Mesodermal cell (in vitro differentiated cells): ENCODE measurements at regions not wholly inside any gene's neighbourhood (a gene's known extent, or its start where the extent isn't known, plus 50 kb on each side); places are given as distances from the start of the nearest gene placed in this dataset.

ENCODE experiments used
- H3K27ac ChIP-seq: 2 replicates; pipeline ENCODE4 v1.7.0; 2013; ENCODE audit warnings: mild to moderate bottlenecking, low read depth, low read length, moderate library complexity; ENCODE audit not compliant: severe bottlenecking
- H3K36me3 ChIP-seq: 2 replicates; pipeline ENCODE4 v1.7.1; 2013; ENCODE audit warnings: mild to moderate bottlenecking, low read length, moderate library complexity; ENCODE audit not compliant: control insufficient read depth, insufficient read depth
- H3K4me1 ChIP-seq: one replicate; pipeline ENCODE4 v1.7.1; 2013; ENCODE audit warnings: mild to moderate bottlenecking, low read length; ENCODE audit not compliant: insufficient read depth, control insufficient read depth, poor library complexity, severe bottlenecking
- H3K4me3 ChIP-seq: 2 replicates; pipeline ENCODE4 v1.7.0; 2013; ENCODE audit warnings: low read length, control low read depth, mild to moderate bottlenecking; ENCODE audit not compliant: insufficient read depth, poor library complexity, severe bottlenecking; ENCODE audit errors: extremely low read depth
- H3K9me3 ChIP-seq: 2 replicates; pipeline ENCODE4 v1.7.1; 2013; ENCODE audit warnings: mild to moderate bottlenecking, low read length, moderate library complexity; ENCODE audit not compliant: control insufficient read depth
- WGBS, 2 experiments: methylation state at CpG; one replicate each; pipeline ENCODE4 v1.1.5; 2013; ENCODE audit warnings: missing lambda C conversion rate in 2 of 2; ENCODE audit not compliant: insufficient coverage in 2 of 2; 5-methylcytosine and 5-hydroxymethylcytosine counted together

- H3K9me3 ChIP-seq, result no peaks in the 10 kb centered on the region
- 91 to 100% methylated on average over 2 of the region's 2 CpGs for WGBS, 2 experiments
- no peak overlapping the region for H3K4me3 ChIP-seq
Measured at GRCh38 chr20:40545478-40545877, 143.6 kb downstream of the MAFB start.

DNA sequence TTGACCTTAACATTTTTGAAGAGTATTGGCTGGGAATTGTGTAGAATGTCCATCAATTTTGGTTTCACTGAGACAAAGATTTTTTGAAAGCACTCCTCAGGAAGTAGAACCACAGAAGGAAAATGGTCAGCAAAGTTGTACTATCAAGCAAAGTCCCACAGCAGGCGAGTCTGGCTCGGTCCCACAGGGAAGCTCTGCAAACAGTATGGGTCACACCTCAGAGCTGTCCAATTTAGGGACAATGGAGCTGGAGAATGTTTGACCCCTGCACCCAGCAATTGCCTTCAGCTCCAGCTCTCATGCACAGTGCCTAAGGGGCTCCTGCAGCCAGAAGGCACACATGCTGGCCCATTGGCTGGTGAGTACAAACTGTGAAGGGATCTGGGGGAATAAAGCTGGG, 147.0 kb downstream of the MAFB start:
- Histone ChIP-seq H3K27ac (no peak overlapping the region), H3K9me3 (no peaks in the 10 kb centered on the region), H3K4me1 (no peaks in the 10 kb centered on the region), H3K36me3 (no peaks in the 10 kb centered on the region), H3K4me3 (no peak overlapping the region)
- 80 to 100% methylated on average over 2 of the region's 2 CpGs for WGBS, 2 experiments

More at GRCh38 chr20:40545478-40545877, 143.6 kb downstream of the MAFB start:
- Histone ChIP-seq H3K27ac (no peak overlapping the region), H3K36me3 (no peaks in the 10 kb centered on the region), H3K4me1 (no peaks in the 10 kb centered on the region)

GRCh38 chr20:40540166-40540565, 148.9 kb downstream of the MAFB start:
- Histone ChIP-seq H3K4me3 (no peak overlapping the region), H3K36me3 (no peaks in the 10 kb centered on the region), H3K27ac (no peak overlapping the region), H3K4me1 (no peaks in the 10 kb centered on the region), H3K9me3 (no peaks in the 10 kb centered on the region)
- 75% methylated on average over 1 of the region's 2 CpGs; no CpG with 5 or more reads in 1 of the 2 experiments for WGBS, 2 experiments

DNA sequence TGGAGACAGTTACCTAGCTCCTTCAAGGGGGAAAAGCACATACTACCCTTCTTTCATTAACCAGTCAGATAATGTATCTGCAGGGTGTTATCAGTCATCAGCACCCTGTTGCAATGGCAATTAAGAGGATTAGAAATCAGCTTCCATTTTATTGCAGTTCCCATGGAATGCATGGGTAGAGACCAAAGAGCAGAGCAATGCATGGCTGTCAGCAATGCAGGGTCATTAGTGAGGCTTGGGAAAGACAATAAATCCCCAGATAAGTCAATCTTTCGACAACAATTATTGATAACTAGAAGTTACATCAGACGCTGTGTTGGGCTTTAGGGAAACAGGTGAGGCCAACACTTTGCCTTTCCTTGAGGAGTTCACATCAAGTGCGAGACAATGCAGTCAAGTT, 150.9 kb downstream of the MAFB start:
- Histone ChIP-seq H3K27ac (no peak overlapping the region), H3K36me3 (no peaks in the 10 kb centered on the region), H3K4me1 (no peaks in the 10 kb centered on the region), H3K9me3 (no peaks in the 10 kb centered on the region), H3K4me3 (no peak overlapping the region)
- 91% methylated on average over 2 to 3 of the region's 3 CpGs for WGBS, 2 experiments

DNA sequence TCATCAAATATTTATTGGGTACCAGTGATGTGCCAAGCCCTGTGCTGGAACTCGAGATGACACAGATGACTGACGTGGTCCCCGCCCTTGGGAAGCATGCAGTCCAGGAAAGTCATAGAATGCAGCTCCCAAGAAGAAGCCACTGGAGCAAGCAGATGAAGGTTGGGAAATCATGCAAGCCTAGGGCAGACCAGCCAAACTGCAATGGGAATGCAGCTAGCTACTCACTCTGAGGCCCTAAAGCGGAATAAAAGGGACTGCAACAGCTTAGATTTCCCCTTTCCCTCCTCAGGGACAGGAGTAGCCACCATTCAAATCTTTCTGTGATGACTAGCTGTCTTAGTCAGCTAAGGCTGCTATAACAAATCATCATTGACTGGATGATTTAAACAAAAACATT, 152.2 kb downstream of the MAFB start:
- H3K4me3 ChIP-seq, result no peak overlapping the region
- H3K36me3 ChIP-seq, result no peaks in the 10 kb centered on the region
- no peaks in the 10 kb centered on the region for H3K4me1 ChIP-seq
- no peak overlapping the region for H3K27ac ChIP-seq
- 76 to 79% methylated on average over 3 to 4 of the region's 4 CpGs for WGBS, 2 experiments
- peaks cover 5% of the 10 kb centered on the region for H3K9me3 ChIP-seq

DNA sequence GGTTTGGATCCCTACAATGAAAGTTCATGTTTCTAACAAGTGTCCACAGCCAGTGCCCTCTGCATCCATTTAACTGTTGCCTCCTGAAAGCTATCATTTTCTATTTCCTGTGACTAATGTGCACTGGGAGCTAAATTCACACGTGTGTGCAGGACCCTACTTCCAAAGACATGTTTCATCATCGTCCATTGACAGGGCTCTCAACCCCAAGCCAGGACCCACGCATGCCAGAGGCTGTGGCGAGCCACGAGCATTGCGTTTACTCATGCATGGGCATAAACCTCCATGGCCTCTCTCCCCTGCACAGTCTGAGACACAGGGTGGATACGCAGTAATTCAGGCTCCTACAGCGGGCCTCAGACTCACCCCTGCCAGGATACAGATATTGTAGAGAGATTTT, 153.2 kb downstream of the MAFB start:
- Histone ChIP-seq H3K4me3 (no peak overlapping the region), H3K4me1 (no peaks in the 10 kb centered on the region), H3K27ac (no peak overlapping the region), H3K9me3 (peaks cover 15% of the 10 kb centered on the region), H3K36me3 (no peaks in the 10 kb centered on the region)
- 94% methylated on average over 3 to 6 of the region's 8 CpGs for WGBS, 2 experiments

- Histone ChIP-seq H3K4me3 (no peak overlapping the region), H3K27ac (no peak overlapping the region), H3K36me3 (no peaks in the 10 kb centered on the region), H3K4me1 (no peaks in the 10 kb centered on the region), H3K9me3 (peaks cover 15% of the 10 kb centered on the region)
- 58 to 67% methylated on average over 3 to 4 of the region's 4 CpGs for WGBS, 2 experiments
Measured at GRCh38 chr20:40532103-40532502, 156.9 kb downstream of the MAFB start.

DNA sequence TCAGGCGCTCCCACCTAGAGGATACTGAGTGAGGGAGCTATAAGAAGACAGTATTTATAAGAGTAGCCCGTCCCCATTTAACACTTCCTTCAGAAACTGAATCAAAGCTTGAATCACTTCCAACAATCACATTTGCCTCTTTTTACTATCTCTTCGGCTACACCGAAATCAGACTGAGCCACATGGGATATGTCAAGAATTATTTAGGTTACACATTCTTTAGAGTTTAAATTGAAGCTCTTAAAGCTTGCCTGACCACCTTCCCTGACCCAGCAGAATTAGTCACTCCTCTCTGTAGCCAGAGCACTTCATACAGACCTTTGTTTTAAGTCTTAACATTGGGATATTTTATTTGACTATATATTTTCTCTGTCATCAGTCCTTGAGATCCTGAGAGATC, 163.7 kb downstream of the MAFB start:
- 100% methylated on average over 2 of the region's 4 CpGs; no CpG with 5 or more reads in 1 of the 2 experiments for WGBS, 2 experiments
- Histone ChIP-seq H3K36me3 (no peaks in the 10 kb centered on the region), H3K4me1 (no peaks in the 10 kb centered on the region), H3K9me3 (no peaks in the 10 kb centered on the region), H3K4me3 (no peak overlapping the region), H3K27ac (no peak overlapping the region)

DNA sequence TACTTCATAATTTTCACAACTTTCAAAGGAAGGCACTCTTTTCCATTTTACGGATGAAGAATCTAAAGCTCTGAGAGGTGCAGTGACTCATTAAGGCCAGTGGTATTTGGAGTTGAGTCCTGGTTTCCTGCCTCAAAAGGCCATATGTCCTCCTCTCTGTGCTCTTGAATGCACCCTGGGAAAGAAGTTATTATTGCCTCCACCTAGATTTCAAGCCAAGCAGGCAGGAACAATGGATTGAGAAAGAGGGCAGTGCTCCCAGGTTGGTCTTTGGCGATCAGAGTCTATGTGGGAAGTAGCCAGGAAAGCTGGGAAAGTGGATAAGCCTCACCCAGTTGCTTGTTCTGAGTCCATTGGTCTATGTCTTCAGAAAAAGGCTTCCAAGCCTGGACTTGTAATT, 165.0 kb downstream of the MAFB start:
- Histone ChIP-seq H3K27ac (no peak overlapping the region), H3K36me3 (no peaks in the 10 kb centered on the region), H3K4me3 (no peak overlapping the region), H3K4me1 (no peaks in the 10 kb centered on the region), H3K9me3 (no peaks in the 10 kb centered on the region)
- 90% methylated on average over 1 to 2 of the region's 2 CpGs for WGBS, 2 experiments

- Histone ChIP-seq H3K9me3 (no peaks in the 10 kb centered on the region), H3K36me3 (no peaks in the 10 kb centered on the region), H3K27ac (no peak overlapping the region), H3K4me3 (no peak overlapping the region), H3K4me1 (no peaks in the 10 kb centered on the region)
- WGBS, 2 experiments, result no CpG with 5 or more reads among the region's 1 CpG
Measured at GRCh38 chr20:40522405-40522804, 166.6 kb downstream of the MAFB start.

DNA sequence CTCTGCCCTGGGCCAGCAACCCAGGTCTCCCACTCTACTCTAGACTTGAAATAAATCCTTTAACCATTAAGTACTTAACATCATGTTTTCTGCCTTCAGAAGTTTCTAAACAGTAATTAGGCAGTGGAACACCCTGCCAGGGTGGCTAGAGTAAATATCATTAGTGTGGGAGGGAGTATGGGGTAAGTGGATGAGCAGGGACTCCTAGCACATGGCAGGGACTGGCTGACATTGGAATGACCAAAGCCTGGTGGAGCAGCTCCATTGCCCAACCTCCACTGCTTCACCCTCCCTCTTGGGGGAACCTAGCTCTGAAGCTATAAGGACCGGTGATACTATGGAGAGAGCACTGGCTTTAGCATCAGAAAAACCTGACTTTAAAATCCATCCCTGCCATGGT, 167.1 kb downstream of the MAFB start:
- WGBS, 2 experiments, result 100% methylated on average over 1 of the region's 1 CpG; no CpG with 5 or more reads in 1 of the 2 experiments

More for the DNA sequence above, 167.1 kb downstream of the MAFB start:
- H3K4me3 ChIP-seq, result no peak overlapping the region
- H3K4me1 ChIP-seq, result no peaks in the 10 kb centered on the region
- no peak overlapping the region for H3K27ac ChIP-seq
- no peaks in the 10 kb centered on the region for H3K9me3 ChIP-seq
- H3K36me3 ChIP-seq, result no peaks in the 10 kb centered on the region
